HEK293T (cell line): ENCODE measurements at regions not wholly inside any gene's neighbourhood (a gene's known extent, or its start where the extent isn't known, plus 50 kb on each side); places are given as distances from the start of the nearest gene placed in this dataset.

Experiments used
- CTCF ChIA-PET: fragments of 350-600 bp; formaldehyde crosslinking; extraction: SDS; loops from one replicate; lab custom pipeline; 2021; ENCODE audit warnings: antibody characterized with exemption, inconsistent platforms; lab: Yijun Ruan, JAX
- POLR2A ChIA-PET: fragments of 350-600 bp; formaldehyde crosslinking; extraction: SDS; loops from one replicate; lab custom pipeline; 2020; ENCODE audit warnings: antibody characterized with exemption, inconsistent platforms; lab: Yijun Ruan, JAX
- DNase-seq: peaks from one replicate; pipeline ENCODE4 v3.0.0; 2012; ENCODE audit warnings: mixed read lengths; ENCODE audit errors: extremely low spot score
- ARNT ChIP-seq: fragments of 450-650 bp; IDR thresholded peaks from 2 replicates; pipeline ENCODE4 v1.6.1; 2017; ENCODE audit warnings: mild to moderate bottlenecking
- BHLHE40 ChIP-seq: fragments of 450-650 bp; IDR thresholded peaks from 2 replicates; pipeline ENCODE4 v1.6.1; 2016; ENCODE audit warnings: mild to moderate bottlenecking, moderate library complexity, borderline replicate concordance
- CTBP1 ChIP-seq: fragments of 450-650 bp; IDR thresholded peaks from 2 replicates; pipeline ENCODE4 v1.6.1; 2016; ENCODE audit warnings: borderline replicate concordance
- ELF4 ChIP-seq: fragments of 450-650 bp; IDR thresholded peaks from 2 replicates; pipeline ENCODE4 v1.6.1; 2017; ENCODE audit warnings: antibody characterized with exemption
- FOXA1 ChIP-seq: fragments of 450-650 bp; IDR thresholded peaks from 2 replicates; pipeline ENCODE4 v1.6.1; 2016; ENCODE audit warnings: mild to moderate bottlenecking
- FOXK2 ChIP-seq: fragments of 450-650 bp; IDR thresholded peaks from 2 replicates; pipeline ENCODE4 v1.6.1; 2016; ENCODE audit warnings: mild to moderate bottlenecking
- FOXM1 ChIP-seq: fragments of 450-650 bp; IDR thresholded peaks from 2 replicates; pipeline ENCODE4 v1.6.1; 2017; ENCODE audit warnings: mild to moderate bottlenecking, borderline replicate concordance
- HDGF ChIP-seq: fragments of 450-650 bp; IDR thresholded peaks from 2 replicates; pipeline ENCODE4 v1.6.1; 2017; ENCODE audit warnings: antibody characterized with exemption, borderline replicate concordance
- L3MBTL2 ChIP-seq: fragments of 450-650 bp; conservative IDR thresholded peaks from 2 replicates; pipeline ENCODE4 v1.6.1; 2016; ENCODE audit warnings: mild to moderate bottlenecking
- LEF1 ChIP-seq: fragments of 450-650 bp; IDR thresholded peaks from 2 replicates; pipeline ENCODE4 v1.6.1; 2017; ENCODE audit warnings: mild to moderate bottlenecking, borderline replicate concordance
- NFRKB ChIP-seq: fragments of 450-650 bp; IDR thresholded peaks from 2 replicates; pipeline ENCODE4 v1.6.1; 2016; ENCODE audit warnings: mild to moderate bottlenecking, moderate library complexity
- PKNOX1 ChIP-seq: fragments of 450-650 bp; IDR thresholded peaks from 2 replicates; pipeline ENCODE4 v1.6.1; 2016
- SP1 ChIP-seq: fragments of 450-650 bp; IDR thresholded peaks from 2 replicates; pipeline ENCODE4 v1.6.1; 2017
- SUZ12 ChIP-seq: fragments of 450-650 bp; IDR thresholded peaks from 2 replicates; pipeline ENCODE4 v1.6.1; 2016; ENCODE audit warnings: mild to moderate bottlenecking
- TARDBP ChIP-seq: fragments of 450-650 bp; IDR thresholded peaks from 2 replicates; pipeline ENCODE4 v1.6.1; 2016
- ZNF384 ChIP-seq: fragments of 450-650 bp; IDR thresholded peaks from 2 replicates; pipeline ENCODE4 v1.6.1; 2016

- DNase-seq = no peak
- TF ChIP-seq SUZ12 (no peak), LEF1 (no peak), BHLHE40 (no peak), L3MBTL2 (no peak), PKNOX1 (no peak), FOXK2 (no peak), FOXM1 (no peak), ZNF384 (no peak), TARDBP (no peak), SP1 (no peak), ELF4 (no peak), NFRKB (no peak), FOXA1 (no peak), HDGF (no peak), ARNT (no peak), CTBP1 (no peak)
- POLR2A ChIA-PET = no interaction called here
- CTCF ChIA-PET = no interaction called here
These were observed 247.4 kb upstream of the RAB6C start for GRCh38 chr2:129731907-129732629.

- POLR2A ChIA-PET = no interaction called here
- CTCF ChIA-PET = no interaction called here
- TF ChIP-seq HDGF (no peak), FOXK2 (no peak), LEF1 (no peak)
- no peak for DNase-seq
These were observed 246.8 kb upstream of the RAB6C start for GRCh38 chr2:129732630-129733026.

GRCh38 chr2:129733041-129733440 lies 246.4 kb upstream of the RAB6C start:
- CTCF ChIA-PET = interaction anchor here (0.6 to 1.0 kb wide), 2 partner anchors 10 to 24 kb away, joined by 3 read pairs; no protein-coding TSS in a partner anchor

GRCh38 chr2:129733579-129733978 lies 245.9 kb upstream of the RAB6C start:
- TF ChIP-seq ZNF384 = no peak
- no peak for TF ChIP-seq CTBP1
- TF ChIP-seq NFRKB = no peak
- no peak for TF ChIP-seq SUZ12
- no peak for TF ChIP-seq ARNT
- no peak for TF ChIP-seq FOXA1
- TF ChIP-seq LEF1 = no peak
- TF ChIP-seq FOXM1 = no peak
- TF ChIP-seq PKNOX1 = no peak
- TF ChIP-seq ELF4 = no peak
- TF ChIP-seq SP1 = no peak
- no peak for TF ChIP-seq FOXK2
- TF ChIP-seq TARDBP = no peak
- no peak for DNase-seq
- ChIA-PET CTCF (interaction anchor here (0.6 to 1.0 kb wide), 2 partner anchors 10 to 25 kb away, joined by 3 read pairs; no protein-coding TSS in a partner anchor), POLR2A (no interaction called here)

More at GRCh38 chr2:129733041-129733440, 246.4 kb upstream of the RAB6C start:
- TF ChIP-seq SUZ12 (no peak), SP1 (no peak), BHLHE40 (no peak), ELF4 (no peak), PKNOX1 (no peak)
- POLR2A ChIA-PET = no interaction called here
- no peak for DNase-seq

- TF ChIP-seq FOXK2 = no peak
- no peak for TF ChIP-seq CTBP1
- no peak for TF ChIP-seq SP1
- TF ChIP-seq ELF4 = no peak
- TF ChIP-seq ARNT = no peak
- no peak for DNase-seq
- ChIA-PET CTCF (no interaction called here), POLR2A (no interaction called here)
These were observed 245.0 kb upstream of the RAB6C start for GRCh38 chr2:129734343-129735034.

GRCh38 chr2:129735576-129735975 lies 243.9 kb upstream of the RAB6C start:
- CTCF ChIA-PET = no interaction called here
- DNase-seq = no peak
- TF ChIP-seq SUZ12 = no peak
- no peak for TF ChIP-seq L3MBTL2
- TF ChIP-seq FOXA1 = no peak
- TF ChIP-seq FOXK2 = no peak
- TF ChIP-seq NFRKB = no peak
- no peak for TF ChIP-seq ARNT
- no peak for TF ChIP-seq FOXM1
- TF ChIP-seq HDGF = no peak
- TF ChIP-seq SP1 = no peak
- TF ChIP-seq TARDBP = no peak
- TF ChIP-seq PKNOX1 = no peak
- no peak for TF ChIP-seq CTBP1
- POLR2A ChIA-PET = no interaction called here
